H1 (cell line): ENCODE measurements at regions not wholly inside any gene's neighbourhood (a gene's known extent, or its start where the extent isn't known, plus 50 kb on each side); places are given as distances from the start of the nearest gene placed in this dataset.

Experiments
- CTCF ChIA-PET: fragments of 300-600 bp; sonication (Branson Sonifier 250); formaldehyde crosslinking; loops from one replicate; lab custom pipeline; 2021; ENCODE audit not compliant: partially characterized antibody; lab: Charles Lee
- POLR2A ChIA-PET: fragments of 300-600 bp; sonication (Branson Sonifier 250); formaldehyde crosslinking; loops from one replicate; lab custom pipeline; 2021; ENCODE audit warnings: inconsistent platforms; ENCODE audit not compliant: partially characterized antibody; lab: Charles Lee
- DNase-seq, 2 experiments: peaks; one replicate each; pipeline versions ENCODE4 v3.0.0 to v3.0.0-alpha.2; 2010 to 2022; ENCODE audit warnings: low spot score in 2 of 2, low read depth in 1 of 2, mixed read lengths in 1 of 2
- FAIRE-seq: peaks from 2 replicates; lab custom pipeline; 2011; peaks lifted over from hg19 to GRCh38; lab: Jason Lieb, UNC
- H2AFZ ChIP-seq: 2 replicates; pipeline ENCODE4 v1.8.1; 2012; ENCODE audit warnings: low read length, inconsistent platforms
- H2AK5ac ChIP-seq: 2 replicates; pipeline ENCODE4 v1.6.1; 2013; ENCODE audit warnings: low read depth, low read length
- H2BK120ac ChIP-seq: replicated peaks from 2 replicates; pipeline ENCODE3; 2013; ENCODE audit warnings: low read depth, low read length, inconsistent platforms
- H2BK12ac ChIP-seq: 2 replicates; pipeline ENCODE4 v1.6.1; 2013; ENCODE audit warnings: low read depth, low read length
- H2BK15ac ChIP-seq: 2 replicates; pipeline ENCODE4 v1.6.1; 2013; ENCODE audit warnings: low read length
- H2BK20ac ChIP-seq: 2 replicates; pipeline ENCODE4 v1.6.1; 2013; ENCODE audit warnings: low read length
- H2BK5ac ChIP-seq: 2 replicates; pipeline ENCODE4 v1.6.1; 2013; ENCODE audit warnings: low read depth, low read length
- H3K14ac ChIP-seq: 2 replicates; pipeline ENCODE4 v1.6.1; 2013; ENCODE audit warnings: inconsistent platforms; ENCODE audit not compliant: insufficient read length
- H3K18ac ChIP-seq: 2 replicates; pipeline ENCODE4 v1.6.1; 2013; ENCODE audit warnings: low read length; ENCODE audit errors: extremely low read depth
- H3K23ac ChIP-seq: 2 replicates; pipeline ENCODE4 v1.6.1; 2013; ENCODE audit warnings: inconsistent platforms; ENCODE audit not compliant: insufficient read length
- H3K23me2 ChIP-seq: 2 replicates; pipeline ENCODE4 v1.6.1; 2013; ENCODE audit warnings: low read depth, low read length
- H3K27ac ChIP-seq: 2 replicates; pipeline ENCODE4 v1.6.1; 2011; ENCODE audit warnings: low read depth, low read length, inconsistent platforms
- H3K27me3 ChIP-seq, 4 experiments: replicated peaks in 1 of 4; 1 replicate in 1 of 4; 2 replicates in 3 of 4; pipeline versions ENCODE4 v1.6.1 to v1.8.1; 2011 to 2013; ENCODE audit warnings: low read length in 3 of 4, mild to moderate bottlenecking in 3 of 4, inconsistent platforms in 2 of 4, mixed read lengths in 2 of 4, moderate library complexity in 1 of 4; ENCODE audit not compliant: control insufficient read depth in 3 of 4, insufficient read depth in 3 of 4; ENCODE audit errors: extremely low read depth in 1 of 4
- H3K36me3 ChIP-seq, 4 experiments: 2 replicates each; pipeline versions ENCODE4 v1.6.1 to v1.8.1; 2011 to 2013; ENCODE audit warnings: mild to moderate bottlenecking in 4 of 4, low read length in 3 of 4, moderate library complexity in 2 of 4, control low read depth in 1 of 4, inconsistent platforms in 1 of 4; ENCODE audit not compliant: insufficient read depth in 4 of 4, control insufficient read depth in 2 of 4
- H3K4ac ChIP-seq: replicated peaks from 2 replicates; pipeline ENCODE3; 2013; ENCODE audit warnings: low read length, low read depth, mixed read lengths, inconsistent platforms; ENCODE audit not compliant: insufficient read length
- H3K4me1 ChIP-seq, 4 experiments: replicated peaks in 1 of 4; 1 replicate in 1 of 4; 2 replicates in 3 of 4; pipeline versions ENCODE4 v1.6.1 to v1.8.1; 2011 to 2013; ENCODE audit warnings: low read length in 3 of 4, inconsistent platforms in 2 of 4, mixed read lengths in 1 of 4; ENCODE audit not compliant: insufficient read depth in 4 of 4, control insufficient read depth in 3 of 4
- H3K4me2 ChIP-seq, 2 experiments: 2 replicates each; pipeline versions ENCODE4 v1.6.1 to v1.8.1; 2011 to 2013; ENCODE audit warnings: low read depth in 2 of 2, low read length in 2 of 2, control low read depth in 1 of 2, inconsistent platforms in 1 of 2, mild to moderate bottlenecking in 1 of 2; ENCODE audit not compliant: insufficient read depth in 1 of 2
- H3K4me3 ChIP-seq, 4 experiments: fragments of 200-600, 300-600 bp in 1 of 4; sonication (generic), shearing (Covaris generic), sonication (Bioruptor Twin) in 1 of 4; 2 replicates each; pipeline versions ENCODE4 v1.5.1 to v1.8.1; 2011 to 2016; ENCODE audit warnings: low read length in 4 of 4, low read depth in 3 of 4, control low read depth in 2 of 4, inconsistent platforms in 2 of 4, mild to moderate bottlenecking in 2 of 4, mixed read lengths in 1 of 4, moderate library complexity in 1 of 4; ENCODE audit not compliant: insufficient read depth in 2 of 4; ENCODE audit errors: extremely low read depth in 1 of 4
- H3K56ac ChIP-seq: replicated peaks from 2 replicates; pipeline ENCODE3; 2013; ENCODE audit warnings: low read depth, mild to moderate bottlenecking, mixed read lengths, low read length, inconsistent platforms; ENCODE audit not compliant: insufficient read length
- H3K79me1 ChIP-seq: 2 replicates; pipeline ENCODE4 v1.6.1; 2013; ENCODE audit warnings: low read depth, low read length, control low read depth
- H3K79me2 ChIP-seq, 2 experiments: 2 replicates each; pipeline versions ENCODE4 v1.6.1 to v1.8.1; 2012 to 2013; ENCODE audit warnings: low read length in 2 of 2, mild to moderate bottlenecking in 2 of 2, inconsistent platforms in 1 of 2; ENCODE audit not compliant: insufficient read depth in 2 of 2, control insufficient read depth in 1 of 2
- H3K9ac ChIP-seq, 4 experiments: replicated peaks in 1 of 4; 1 replicate in 1 of 4; 2 replicates in 3 of 4; pipeline versions ENCODE4 v1.6.1 to v1.8.1; 2011 to 2013; ENCODE audit warnings: low read depth in 3 of 4, low read length in 3 of 4, control low read depth in 2 of 4, mild to moderate bottlenecking in 2 of 4, moderate library complexity in 2 of 4, inconsistent platforms in 1 of 4; ENCODE audit errors: extremely low read depth in 1 of 4
- H3K9me3 ChIP-seq, 2 experiments: 2 replicates each; pipeline versions ENCODE4 v1.6.1 to v1.8.1; 2012 to 2013; ENCODE audit warnings: mild to moderate bottlenecking in 2 of 2, moderate library complexity in 2 of 2, control low read depth in 1 of 2, inconsistent platforms in 1 of 2, low read depth in 1 of 2, low read length in 1 of 2, mixed read lengths in 1 of 2; ENCODE audit not compliant: insufficient read depth in 2 of 2
- H4K20me1 ChIP-seq, 2 experiments: replicated peaks in 1 of 2; 2 replicates each; pipeline versions ENCODE3 to v1.8.1; 2011 to 2013; ENCODE audit warnings: inconsistent platforms in 2 of 2, low read length in 2 of 2, mild to moderate bottlenecking in 1 of 2; ENCODE audit not compliant: insufficient read depth in 2 of 2, control insufficient read depth in 1 of 2
- H4K5ac ChIP-seq: 2 replicates; pipeline ENCODE4 v1.6.1; 2013; ENCODE audit warnings: low read length, low read depth, mixed read lengths, inconsistent platforms; ENCODE audit not compliant: insufficient read length
- H4K8ac ChIP-seq: 2 replicates; pipeline ENCODE4 v1.8.0; 2013; ENCODE audit warnings: mild to moderate bottlenecking, moderate library complexity, low read length, inconsistent platforms; ENCODE audit not compliant: insufficient read depth; ENCODE audit errors: extremely low read depth
- H4K91ac ChIP-seq: replicated peaks from 2 replicates; pipeline ENCODE3; 2013; ENCODE audit warnings: low read length, mixed read lengths, inconsistent platforms; ENCODE audit not compliant: insufficient read length
- ATF2 ChIP-seq: IDR thresholded peaks from 2 replicates; pipeline ENCODE4 v1.6.1; 2012; ENCODE audit warnings: low read length, inconsistent platforms
- CHD1 ChIP-seq: IDR thresholded peaks from 2 replicates; pipeline ENCODE4 v1.6.1; 2012; ENCODE audit warnings: low read depth, low read length, improper control_type of control experiment
- CHD2 ChIP-seq: IDR thresholded peaks from 2 replicates; pipeline ENCODE4 v1.6.1; 2012; ENCODE audit warnings: low read length, improper control_type of control experiment
- CTCF ChIP-seq, 3 experiments: IDR thresholded peaks; 1 replicate in 2 of 3; 2 replicates in 1 of 3; pipeline versions ENCODE4 v1.5.1 to v1.6.1; 2011; ENCODE audit warnings: low read length in 3 of 3, mild to moderate bottlenecking in 3 of 3, inconsistent platforms in 2 of 3, low read depth in 1 of 3, moderate library complexity in 1 of 3; ENCODE audit not compliant: insufficient read depth in 1 of 3; ENCODE audit errors: control extremely low read depth in 1 of 3
- EGR1 ChIP-seq: IDR thresholded peaks from 2 replicates; pipeline ENCODE4 v1.6.1; 2011; ENCODE audit warnings: low read depth, low read length, borderline replicate concordance
- POLR2A ChIP-seq, 2 experiments: IDR thresholded peaks; 1 replicate in 1 of 2; 2 replicates in 1 of 2; pipeline ENCODE4 v1.6.1; 2011; ENCODE audit warnings: low read depth in 2 of 2, low read length in 2 of 2, mild to moderate bottlenecking in 2 of 2; ENCODE audit errors: control extremely low read depth in 1 of 2
- RXRA ChIP-seq: IDR thresholded peaks from 2 replicates; pipeline ENCODE4 v1.6.1; 2011; ENCODE audit warnings: low read depth, mild to moderate bottlenecking, low read length, moderate library complexity; ENCODE audit not compliant: insufficient read depth
- SRF ChIP-seq: IDR thresholded peaks from 2 replicates; pipeline ENCODE4 v1.6.1; 2011; ENCODE audit warnings: mild to moderate bottlenecking, low read depth, low read length, moderate library complexity
- TAF1 ChIP-seq: IDR thresholded peaks from 2 replicates; pipeline ENCODE4 v1.6.1; 2011; ENCODE audit warnings: mild to moderate bottlenecking, low read depth, low read length
- WGBS, 2 experiments: shearing (Covaris generic) in 1 of 2; methylation state at CpG; one replicate each; pipeline versions ENCODE4 v1.1.6 to v1.1.7; 2013 to 2015; ENCODE audit warnings: low lambda C conversion rate in 2 of 2, mixed read lengths in 2 of 2, inconsistent platforms in 1 of 2, low coverage in 1 of 2, missing lambda C conversion rate in 1 of 2; ENCODE audit not compliant: insufficient replicate concordance in 2 of 2, insufficient coverage in 1 of 2, insufficient read length in 1 of 2; ENCODE audit errors: extremely low coverage in 1 of 2, missing lambda C conversion rate in 1 of 2; 5-methylcytosine and 5-hydroxymethylcytosine counted together

- Histone ChIP-seq H3K9me3 (no peaks in the 10 kb centered on the region), H3K27ac (no peak overlapping the region), H3K79me2 (no peaks in the 10 kb centered on the region), H3K79me1 (no peaks in the 10 kb centered on the region), H2AFZ (no peak overlapping the region), H3K23me2 (no peaks in the 10 kb centered on the region), H4K8ac (no peak overlapping the region), H3K9ac (no peak overlapping the region), H2BK20ac (0 out of 2 replicates have a peak overlapping the region, but pooled peaks have one; percentile 68), H3K14ac (no peak overlapping the region), H3K4ac (no peak overlapping the region), H3K56ac (no peak overlapping the region), H3K27me3 (no peaks in the 10 kb centered on the region), H4K5ac (no peak overlapping the region), H2BK120ac (no peak overlapping the region), H3K4me1 (peaks cover 0 to 6% (median under 1%) of the 10 kb centered on the region in 4 experiments; a peak in 3 of 7 replicates), H4K91ac (no peak overlapping the region), H3K23ac (no peak overlapping the region), H4K20me1 (no peaks in the 10 kb centered on the region), H2BK5ac (no peak overlapping the region), H3K4me2 (no peak overlapping the region), H3K4me3 (no peak overlapping the region), H3K36me3 (no peaks in the 10 kb centered on the region), H2BK12ac (0 out of 2 replicates have a peak overlapping the region, but pooled peaks have one; percentile 46), H3K18ac (no peak overlapping the region), H2BK15ac (0 out of 2 replicates have a peak overlapping the region, but pooled peaks have one; percentile 37), H2AK5ac (no peak overlapping the region)
- WGBS, 2 experiments, result 92% methylated on average over 8 of the region's 8 CpGs; no CpG with 5 or more reads in 1 of the 2 experiments
- DNase-seq (no peak), FAIRE-seq (no peak)
- CTCF ChIA-PET, result interaction anchor here (0.6 to 22.4 kb wide), 43 partner anchors 10 to 188 kb away, joined by 3 to 1310 read pairs (median 6); partner anchors contain the start of genes ARHGEF37, CSNK1A1, GRPEL2 and IL17B
- POLR2A ChIA-PET, result interaction anchor here (0.5 to 1.8 kb wide), 4 partner anchors 52 to 106 kb away, joined by 3 to 5 read pairs (median 4); partner anchors contain the start of gene PCYOX1L
- TF ChIP-seq EGR1, result no peak
- no peak for TF ChIP-seq POLR2A (IDR thresholded peaks at IDR 0.05; ENCODE audit: control extremely low read depth in 1 of 2, low read depth in 2 of 2, low read length in 2 of 2)
- TF ChIP-seq CHD2, result no peak
- no peak for TF ChIP-seq SRF
- no peak for TF ChIP-seq ATF2
- TF ChIP-seq CTCF (IDR thresholded peaks at IDR 0.05; ENCODE audit: control extremely low read depth in 1 of 3, insufficient read depth in 1 of 3, low read depth in 1 of 3, low read length in 3 of 3), result no peak
- TF ChIP-seq TAF1, result no peak
- TF ChIP-seq RXRA, result no peak
- TF ChIP-seq CHD1, result no peak
These were observed 54.5 kb upstream of the IL17B start for GRCh38 chr5:149433524-149434131.
